ENCODE measurements at regions not wholly inside any gene's neighbourhood (a gene's known extent, or its start where the extent isn't known, plus 50 kb on each side); places are given as distances from the start of the nearest gene placed in this dataset.

DNA sequence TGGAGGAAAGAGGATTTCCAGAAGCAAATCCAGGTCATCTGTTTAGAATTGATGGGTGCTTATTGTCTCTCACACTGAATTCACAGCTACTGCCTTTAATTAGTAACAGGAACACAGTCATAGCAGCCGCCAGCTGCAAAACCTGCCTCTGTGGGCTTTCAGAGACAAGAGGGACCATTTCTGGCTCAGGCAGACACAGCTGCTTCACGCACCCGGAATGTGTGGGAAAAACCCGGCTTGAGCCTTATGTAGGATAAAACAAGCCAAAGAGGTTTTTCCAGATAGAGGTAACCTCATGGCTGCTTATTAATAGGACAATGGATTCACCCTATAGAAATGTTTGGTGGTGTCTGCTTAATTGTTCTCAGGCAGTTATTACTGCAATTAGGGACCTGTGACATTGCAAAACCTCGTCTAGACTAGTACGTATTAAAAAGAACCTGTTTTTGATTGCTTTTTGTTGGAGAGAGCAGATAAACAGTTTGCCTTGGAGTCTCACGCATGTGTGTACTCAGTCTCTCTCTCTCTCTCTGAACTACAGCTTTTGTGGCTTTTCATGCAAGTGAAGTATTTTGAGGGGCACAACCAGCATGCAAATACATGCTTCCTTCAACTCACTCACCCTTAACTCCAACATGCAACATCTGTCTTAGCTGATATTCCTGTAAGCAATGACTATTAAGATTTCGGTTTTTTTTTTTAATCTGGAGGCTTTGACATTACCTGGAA is 302.7 kb downstream of the PLK2 start:
- no peak for TF ChIP-seq CTCF (IDR thresholded peaks at IDR 0.05)
- no peak for TF ChIP-seq POLR2AphosphoS5 (IDR thresholded peaks at IDR 0.05)
- no peak for TF ChIP-seq POLR2A (IDR thresholded peaks at IDR 0.05)
